H1 (cell line): ENCODE measurements at regions not wholly inside any gene's neighbourhood (a gene's known extent, or its start where the extent isn't known, plus 50 kb on each side); places are given as distances from the start of the nearest gene placed in this dataset.

Source experiments
- SIN3A ChIP-seq, 2 experiments: IDR thresholded peaks in 1 of 2; conservative IDR thresholded peaks in 1 of 2; 2 replicates each; pipeline ENCODE4 v1.6.1; 2011 to 2012; ENCODE audit warnings: low read length in 2 of 2, improper control_type of control experiment in 1 of 2, low read depth in 1 of 2, mild to moderate bottlenecking in 1 of 2
- TAF7 ChIP-seq: optimal IDR thresholded peaks from 2 replicates; pipeline ENCODE3; 2011; ENCODE audit warnings: low read depth, mild to moderate bottlenecking, inconsistent platforms, low read length, moderate library complexity, borderline replicate concordance
- TEAD4 ChIP-seq: IDR thresholded peaks from 2 replicates; pipeline ENCODE4 v1.6.1; 2012; ENCODE audit warnings: low read depth, low read length, inconsistent platforms, mixed read lengths

DNA sequence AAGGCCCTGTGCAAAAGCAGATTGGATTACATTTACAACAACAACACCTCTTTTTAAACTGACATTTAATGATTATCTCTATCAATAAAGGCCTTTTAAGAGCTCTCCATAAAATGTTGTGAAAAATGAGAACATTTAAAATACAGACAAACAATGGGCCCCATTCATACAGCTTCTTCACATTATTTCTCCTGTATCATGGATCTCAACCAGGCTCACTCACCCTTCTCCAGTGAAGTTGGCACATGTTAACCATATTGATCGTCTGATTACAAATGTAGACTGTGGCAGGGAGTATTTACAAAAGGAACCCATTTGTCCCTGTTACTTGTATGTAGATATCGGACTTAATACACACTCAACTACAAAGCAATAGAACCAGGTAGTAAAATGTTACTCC is 220.2 kb upstream of the BTG1 start (continued):
- TF ChIP-seq SIN3A (conservative IDR thresholded peaks at IDR 0.05 in 1 of 2, IDR thresholded peaks at IDR 0.05 in 1 of 2; ENCODE audit: low read depth in 1 of 2, low read length in 2 of 2), result no peak
- no peak for TF ChIP-seq TEAD4
- no peak for TF ChIP-seq TAF7
